NCI-H2029 treated with DMSO at 0.1 percent for 48 hours (cell line): ENCODE measurements at regions not wholly inside any gene's neighbourhood (a gene's known extent, or its start where the extent isn't known, plus 50 kb on each side); places are given as distances from the start of the nearest gene placed in this dataset.

Source experiments
- DNase-seq: peaks from one replicate; lab custom pipeline; 2025; lab: John Stamatoyannopoulos, UW

DNA sequence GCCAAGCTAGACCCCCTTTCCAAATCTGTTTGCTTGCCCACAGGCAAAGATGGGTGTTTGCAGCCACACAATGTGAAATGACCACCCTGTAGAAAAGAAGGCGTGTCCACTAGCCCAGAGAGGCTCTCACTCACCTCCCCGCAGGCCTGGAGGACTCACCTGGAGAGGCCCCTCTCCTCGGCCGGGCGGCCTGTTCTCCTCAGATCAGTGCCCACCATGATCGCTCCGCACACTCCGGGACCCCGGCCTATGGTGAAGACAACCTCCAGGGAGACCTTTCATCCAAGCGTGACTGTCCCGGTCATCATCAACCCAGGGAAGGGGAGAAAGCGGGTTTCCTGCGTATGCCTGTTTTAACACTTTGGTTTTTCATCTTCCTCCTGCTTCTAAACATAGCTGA lies 328.7 kb upstream of the SALL3 start:
- DNase-seq, result no peak

DNA sequence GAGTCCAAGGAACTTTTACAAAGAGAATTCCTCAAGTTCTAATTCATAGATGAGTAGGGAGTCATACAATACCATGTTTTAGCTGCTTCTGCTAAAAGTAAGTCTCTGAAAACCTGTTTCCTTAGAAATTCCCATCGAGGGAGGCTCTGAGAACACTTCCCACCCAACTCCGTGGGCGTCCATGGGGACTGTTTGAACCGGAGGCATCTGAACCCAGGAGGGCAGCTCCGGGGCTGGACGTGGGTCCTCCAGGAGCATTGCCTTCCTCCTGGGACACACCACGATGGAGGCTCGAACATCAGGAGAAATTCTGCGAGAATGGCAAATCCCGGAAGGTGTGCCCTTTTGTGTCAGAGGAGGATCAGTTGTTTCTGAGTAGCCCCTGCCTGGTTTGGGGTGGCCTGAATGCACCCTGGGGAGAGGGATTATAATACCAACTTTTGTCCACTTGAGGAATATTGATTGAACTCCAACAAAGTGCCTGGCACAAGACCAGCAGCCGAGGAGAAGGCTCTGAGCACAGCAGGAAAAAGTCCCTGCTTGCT lies 327.5 kb upstream of the SALL3 start:
- no peak for DNase-seq

DNA sequence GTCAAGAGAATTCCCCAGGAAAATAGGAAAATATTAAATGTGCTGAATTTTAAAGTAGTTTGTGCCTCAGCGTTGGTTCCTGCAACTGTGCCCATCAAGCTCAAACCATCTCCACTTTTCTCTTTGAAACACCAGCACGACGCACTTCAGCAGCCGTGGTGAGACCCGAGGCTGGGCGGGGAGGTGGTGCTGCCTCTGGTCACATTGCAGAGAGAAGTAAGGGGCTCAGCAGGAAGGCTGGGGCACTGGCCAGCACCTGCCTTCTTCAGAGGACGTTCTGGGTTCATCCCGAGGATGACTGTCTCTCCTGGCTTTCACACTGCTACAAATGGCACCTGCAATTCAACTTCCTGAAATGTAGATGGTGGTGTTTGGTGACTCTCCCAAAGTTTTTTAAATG lies 323.7 kb upstream of the SALL3 start:
- no peak for DNase-seq

DNA sequence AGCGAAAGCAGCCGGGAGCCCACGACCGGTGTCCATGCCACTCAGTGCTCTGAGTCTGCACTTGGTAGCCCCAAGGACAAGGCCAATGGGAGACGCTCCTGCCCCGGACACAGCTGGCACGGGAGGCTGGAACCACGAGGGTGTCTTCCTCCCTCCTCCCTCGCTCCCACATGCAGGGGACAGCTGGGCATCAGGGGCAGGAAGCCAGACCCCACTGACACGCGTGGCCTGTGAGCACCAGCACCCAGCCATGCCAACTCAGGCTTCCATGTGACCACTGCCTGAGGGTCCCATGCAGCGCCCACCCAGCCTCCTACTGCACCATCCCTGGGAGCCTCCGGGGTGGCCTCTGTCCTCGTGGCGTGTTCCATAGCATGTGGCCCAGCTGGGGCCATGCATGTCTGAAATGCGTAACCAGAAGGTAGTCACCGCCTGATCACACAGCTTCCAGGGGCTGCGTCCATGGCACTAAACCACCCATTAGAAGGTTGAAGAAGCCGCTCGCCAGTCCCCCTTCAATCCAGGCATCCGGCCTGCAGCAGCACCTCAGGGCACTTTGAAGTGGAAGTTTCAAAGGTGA lies 323.2 kb upstream of the SALL3 start:
- no peak for DNase-seq

DNA sequence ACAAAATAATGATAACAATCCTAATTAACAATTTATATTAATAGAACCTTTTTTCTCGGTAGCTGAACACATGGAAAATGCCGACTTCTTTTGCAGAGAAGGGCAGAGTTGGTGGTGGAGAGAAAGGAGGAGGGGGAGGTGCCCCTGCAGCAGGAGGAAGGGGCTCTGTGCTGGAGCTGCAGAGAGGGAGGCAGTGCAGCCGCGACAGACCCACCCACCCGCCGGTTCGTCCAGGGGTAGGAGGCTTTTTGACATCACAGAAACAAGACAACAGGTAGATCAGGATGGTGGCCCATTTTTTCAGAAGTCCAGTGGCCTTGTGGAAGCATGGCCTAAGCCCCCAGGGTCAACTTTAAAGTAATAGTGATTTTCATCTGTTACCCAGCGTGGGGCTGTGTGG lies 321.1 kb upstream of the SALL3 start:
- DNase-seq, result no peak

DNA sequence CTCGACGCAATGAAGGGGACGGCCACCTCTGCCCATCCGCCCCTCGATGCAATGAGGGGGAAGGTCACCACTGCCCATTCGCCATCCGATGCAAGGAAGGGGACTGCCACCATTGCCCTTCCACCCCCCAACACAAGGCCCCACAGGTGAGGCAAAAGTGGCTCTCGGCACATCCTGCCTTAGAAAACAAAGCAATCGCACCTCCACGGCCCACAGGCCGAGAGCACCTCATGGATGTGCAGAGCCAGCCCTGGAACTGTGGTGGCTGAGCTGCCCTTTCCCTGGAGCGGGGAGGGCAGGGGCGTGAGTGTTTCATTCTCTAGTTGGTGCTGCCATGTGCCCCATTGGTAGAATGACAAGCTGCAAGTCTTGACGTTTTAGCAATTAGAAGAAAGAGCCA lies 320.6 kb upstream of the SALL3 start:
- no peak for DNase-seq

DNA sequence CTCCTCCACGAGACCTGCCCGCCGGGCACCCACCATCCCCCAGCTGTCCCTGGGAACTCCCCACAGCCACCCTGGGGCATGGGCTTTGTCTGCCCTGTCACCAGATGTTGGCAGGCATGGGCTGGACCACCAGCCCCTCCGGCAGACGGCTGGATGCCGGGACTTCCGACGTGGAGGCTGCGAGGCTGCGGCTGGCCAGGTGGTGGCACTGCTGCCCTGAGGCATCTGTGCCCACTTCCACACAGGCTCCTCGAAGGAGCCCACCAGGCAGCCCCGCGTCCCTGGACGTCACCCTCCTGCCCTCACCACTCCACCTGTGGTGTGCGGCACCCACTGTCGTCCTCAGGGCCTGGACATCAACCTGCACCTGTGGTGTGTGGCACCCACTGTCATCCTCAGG lies 319.9 kb upstream of the SALL3 start:
- no peak for DNase-seq

DNA sequence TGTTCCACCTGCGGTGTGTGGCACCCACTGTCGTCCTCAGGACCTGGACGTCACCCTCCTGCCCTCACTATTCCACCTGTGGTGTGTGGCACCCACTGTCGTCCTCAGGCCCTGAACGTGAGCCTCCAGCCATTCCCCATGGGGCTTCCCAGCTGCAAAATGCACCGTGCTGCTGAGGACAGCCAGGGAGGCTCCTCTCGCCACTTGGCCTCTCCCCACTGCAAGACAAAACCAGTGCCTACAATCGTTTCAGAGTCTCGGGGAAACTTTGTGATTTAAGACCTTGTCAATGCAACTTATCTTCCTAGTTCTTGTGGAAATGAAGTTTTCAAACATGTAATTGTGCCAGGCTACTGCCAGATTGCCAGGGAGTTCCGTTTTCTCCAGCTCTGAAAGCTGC lies 319.3 kb upstream of the SALL3 start:
- no peak for DNase-seq

DNA sequence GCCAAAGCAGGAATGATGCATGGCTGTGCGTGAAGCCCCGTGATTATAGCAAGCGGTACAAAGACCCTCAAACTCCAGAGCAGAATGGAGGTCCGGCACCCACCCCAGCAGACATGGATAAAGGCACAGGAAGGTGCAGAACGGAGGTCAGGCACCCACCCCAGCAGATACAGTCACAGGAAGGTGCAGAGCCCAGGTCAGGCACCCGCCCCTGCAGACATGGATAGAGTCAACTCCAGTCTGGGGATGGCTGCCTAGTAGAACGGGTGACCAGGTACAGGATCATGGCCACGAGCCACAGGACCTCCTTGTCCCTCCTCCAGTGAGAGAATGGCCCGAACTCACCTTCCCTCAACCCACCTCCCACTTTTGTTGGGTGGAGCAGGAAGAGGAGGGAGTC lies 318.3 kb upstream of the SALL3 start:
- no peak for DNase-seq

DNA sequence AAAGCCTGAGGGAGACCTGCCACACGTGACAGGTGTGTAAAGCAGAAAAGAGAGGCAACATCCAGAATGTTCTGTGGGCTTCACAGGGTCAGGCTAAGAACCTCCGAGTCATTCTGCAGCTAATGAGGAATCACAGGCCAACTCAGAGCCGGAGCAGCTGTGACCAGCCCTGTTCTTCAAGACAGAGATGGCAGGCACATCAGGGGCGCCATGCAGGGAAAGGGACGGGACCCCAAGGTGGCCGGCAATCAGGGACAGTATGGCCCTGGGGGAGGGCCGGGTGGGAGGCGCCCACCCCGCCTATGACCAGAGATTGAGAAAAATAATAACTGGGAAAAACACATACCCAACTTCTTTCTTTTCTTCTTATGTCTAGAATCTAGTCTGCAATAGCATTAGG lies 316.7 kb upstream of the SALL3 start:
- DNase-seq, result no peak

DNA sequence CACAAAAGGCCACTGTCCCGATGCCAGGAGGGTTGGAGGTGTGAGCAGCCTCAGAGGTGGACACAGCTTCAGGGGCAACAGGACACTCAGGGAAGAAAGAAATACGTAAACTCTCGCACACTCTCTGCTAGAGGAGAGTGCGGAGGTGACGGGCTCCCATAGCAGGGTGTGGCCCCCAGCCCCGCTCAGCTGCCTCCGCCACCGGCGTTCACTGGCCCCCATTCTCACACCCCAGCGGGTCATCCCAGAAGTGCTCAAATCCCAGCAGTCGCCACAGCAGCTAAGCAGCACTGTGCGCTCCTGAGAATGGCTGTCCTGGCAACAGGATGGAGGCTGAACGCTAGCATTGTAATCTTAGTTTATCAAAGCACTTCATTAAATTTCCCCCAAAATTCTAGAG lies 315.6 kb upstream of the SALL3 start:
- DNase-seq, result no peak

DNA sequence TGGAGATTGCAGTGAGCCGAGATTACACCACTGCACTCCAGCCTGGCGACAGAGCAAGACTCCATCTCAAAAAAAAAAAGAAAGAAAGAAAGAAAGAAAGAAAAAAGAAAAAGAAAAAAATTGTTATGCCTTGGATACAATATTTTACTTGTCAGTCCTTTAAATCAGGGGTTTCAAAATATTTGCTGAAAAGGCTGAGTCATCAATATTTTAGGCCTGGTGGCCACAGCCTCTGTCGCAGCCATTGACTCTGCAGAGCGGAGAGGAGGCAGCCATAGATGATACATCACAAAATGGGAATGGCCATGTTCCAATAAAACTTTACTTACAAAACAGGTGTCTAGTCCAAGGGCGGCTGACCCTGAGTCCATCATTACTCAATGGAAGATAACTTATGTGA lies 314.8 kb upstream of the SALL3 start:
- no peak for DNase-seq

DNA sequence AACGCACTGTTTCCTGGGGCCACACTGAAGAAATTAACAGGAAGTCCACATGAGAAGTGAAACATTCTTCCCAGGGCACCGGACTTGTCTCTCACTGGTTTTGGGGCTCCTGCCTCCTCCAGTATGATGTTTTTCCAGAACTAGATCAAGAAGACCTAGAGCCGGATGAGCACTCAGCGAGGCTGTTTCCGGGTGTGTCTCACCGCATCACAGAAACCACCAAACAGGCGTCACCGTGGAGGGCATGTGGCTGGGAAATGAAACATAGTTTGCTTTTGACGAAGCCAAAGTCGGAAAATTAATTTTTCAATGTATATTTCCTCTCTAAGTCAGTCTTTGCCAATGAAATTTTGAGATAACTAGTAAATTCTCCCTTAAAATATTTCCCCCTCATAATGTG lies 314.0 kb upstream of the SALL3 start:
- no peak for DNase-seq

DNA sequence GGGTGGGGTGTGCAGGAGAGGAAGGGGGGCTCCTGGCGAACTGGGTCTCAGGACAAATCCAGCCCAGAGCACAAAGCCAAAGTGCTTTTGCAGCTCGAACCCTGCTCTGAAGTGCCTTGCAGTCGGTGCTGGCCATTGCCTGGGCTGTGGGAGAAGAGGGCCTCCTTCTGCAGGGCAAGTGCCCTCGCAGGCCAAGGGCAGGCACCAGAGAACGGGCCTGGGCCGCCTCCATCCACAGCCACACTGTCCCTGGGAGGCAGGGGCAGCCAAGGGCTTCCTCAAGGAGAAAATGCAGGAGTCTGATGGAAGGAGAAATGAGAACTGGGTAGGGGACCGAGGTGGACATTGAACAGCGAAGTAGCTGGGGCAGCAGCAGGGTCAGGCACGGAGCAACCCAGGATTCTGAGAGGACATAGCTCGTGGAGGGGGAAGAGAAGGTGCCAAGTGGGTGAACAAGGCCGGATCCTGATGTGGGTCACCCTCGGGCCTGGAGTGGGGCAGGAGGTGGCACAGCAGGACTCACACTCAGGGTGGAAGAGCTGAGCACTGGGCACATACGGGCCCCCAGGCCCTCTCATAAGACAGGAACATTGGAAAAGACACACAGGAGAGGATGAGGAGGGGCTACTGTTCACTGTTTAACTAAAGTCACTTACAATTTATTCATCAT lies 312.8 kb upstream of the SALL3 start:
- no peak for DNase-seq

DNA sequence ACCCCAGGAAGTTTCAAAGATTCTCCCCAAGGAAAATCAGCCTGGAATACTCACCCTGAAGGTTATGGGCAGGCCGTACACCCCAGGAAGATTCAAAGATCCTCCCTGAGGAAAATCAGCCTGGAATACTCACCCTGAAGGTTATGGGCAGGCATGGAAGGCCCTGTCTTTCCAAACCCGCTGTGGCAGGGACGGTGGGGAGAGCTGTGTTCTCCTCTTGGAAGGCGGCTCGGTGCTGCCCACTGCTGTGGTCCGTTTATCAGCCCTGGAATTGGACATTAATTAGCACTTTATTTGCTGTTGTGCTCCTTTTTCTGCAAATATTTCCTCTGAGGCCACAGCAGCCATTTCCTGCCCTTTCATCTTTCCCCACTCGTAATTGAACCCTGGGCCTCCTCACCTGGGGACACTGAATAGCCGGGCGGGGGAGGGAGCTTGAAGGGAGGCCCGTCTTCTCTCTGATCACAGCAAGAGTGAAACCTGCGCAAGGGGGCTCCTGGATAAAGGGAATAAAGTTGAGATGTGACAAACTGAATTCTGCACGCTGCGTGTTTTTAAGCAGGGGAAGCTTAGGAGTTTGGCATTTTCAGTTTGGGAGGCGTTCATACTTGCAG lies 308.7 kb upstream of the SALL3 start:
- no peak for DNase-seq

DNA sequence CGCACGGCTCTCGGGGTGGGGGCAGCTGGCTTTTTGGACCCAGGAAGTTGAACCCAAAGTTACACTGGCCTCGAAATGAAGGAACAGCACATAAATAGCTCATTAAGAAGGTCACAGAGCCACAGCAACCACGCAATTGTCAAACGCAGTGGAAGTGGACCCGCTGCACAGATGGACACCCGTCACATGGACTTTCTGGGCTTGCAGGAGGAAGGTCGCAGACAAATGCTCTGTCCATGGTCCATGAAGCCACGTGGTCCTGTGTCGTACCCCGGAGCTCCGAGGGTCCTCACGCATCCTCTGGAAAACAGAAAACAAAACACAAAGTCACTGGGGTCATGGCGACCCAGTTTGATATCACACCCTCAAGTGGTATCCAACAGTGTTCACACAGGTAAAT lies 308.1 kb upstream of the SALL3 start:
- no peak for DNase-seq

DNA sequence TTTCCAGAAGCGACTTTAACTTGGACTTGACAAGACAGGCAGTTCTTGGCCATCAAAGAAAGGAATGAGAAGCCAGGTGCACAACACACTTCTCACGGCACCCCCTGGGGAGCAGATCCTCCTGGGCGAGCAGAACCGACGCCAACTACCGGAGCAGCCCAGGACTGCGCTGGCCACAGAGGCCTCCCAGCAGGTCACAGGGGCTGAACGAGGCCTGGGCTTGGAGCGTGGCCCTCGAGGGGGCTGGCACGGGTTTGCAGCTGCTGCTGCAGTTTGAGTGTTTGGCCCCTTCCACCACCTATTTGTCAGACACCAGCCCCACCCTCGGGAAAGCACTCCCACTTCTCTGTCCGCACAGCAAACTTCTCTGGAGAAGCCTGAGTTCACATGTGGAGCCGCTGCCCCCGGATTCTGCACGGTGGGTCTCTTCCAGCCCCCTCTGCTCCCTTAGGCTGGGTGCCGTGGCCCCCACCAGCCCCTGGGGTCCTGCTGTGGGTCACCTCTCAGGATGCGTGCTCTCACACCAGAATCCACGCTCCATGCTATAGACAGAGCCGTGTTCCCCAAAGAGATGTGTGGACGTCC lies 306.7 kb upstream of the SALL3 start:
- no peak for DNase-seq

DNA sequence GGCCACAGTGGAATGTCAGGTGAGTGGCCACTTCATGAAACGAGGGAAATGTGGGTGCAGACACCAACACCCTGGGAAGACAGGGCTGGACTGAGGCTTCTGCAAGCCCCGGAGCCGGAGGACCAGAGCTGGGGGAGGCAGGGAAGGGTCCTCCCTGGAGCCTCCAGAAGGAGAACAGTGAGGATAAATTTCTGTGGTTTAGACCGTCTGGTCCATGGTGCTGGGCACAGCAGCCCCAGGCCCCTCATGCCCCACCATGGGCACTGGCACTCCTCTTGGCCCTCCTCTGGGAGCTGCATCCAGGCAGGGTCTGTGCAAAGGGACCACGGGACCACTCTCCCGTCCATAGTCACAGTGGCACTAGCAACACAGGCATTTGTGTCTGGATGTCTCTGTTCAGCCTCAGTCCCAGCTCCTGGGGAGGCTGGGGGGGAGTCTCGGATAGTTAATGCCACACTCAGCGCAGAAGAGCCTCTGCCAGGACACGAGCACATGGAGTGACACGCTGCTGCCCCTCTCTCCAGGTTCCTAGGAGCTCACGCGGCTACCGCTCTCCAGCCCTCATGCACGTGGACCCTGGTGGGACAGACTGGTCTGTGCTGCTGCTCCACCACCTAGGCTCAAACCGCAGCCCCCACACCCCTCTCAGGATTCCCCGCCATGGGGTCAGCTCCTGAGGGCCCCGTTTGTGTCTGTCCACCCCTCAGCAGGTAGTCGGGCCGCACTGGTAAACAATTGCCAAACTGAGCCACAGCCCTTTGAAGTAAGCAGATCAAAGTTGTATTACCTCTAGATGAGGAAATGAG lies 305.9 kb upstream of the SALL3 start:
- DNase-seq, result no peak

DNA sequence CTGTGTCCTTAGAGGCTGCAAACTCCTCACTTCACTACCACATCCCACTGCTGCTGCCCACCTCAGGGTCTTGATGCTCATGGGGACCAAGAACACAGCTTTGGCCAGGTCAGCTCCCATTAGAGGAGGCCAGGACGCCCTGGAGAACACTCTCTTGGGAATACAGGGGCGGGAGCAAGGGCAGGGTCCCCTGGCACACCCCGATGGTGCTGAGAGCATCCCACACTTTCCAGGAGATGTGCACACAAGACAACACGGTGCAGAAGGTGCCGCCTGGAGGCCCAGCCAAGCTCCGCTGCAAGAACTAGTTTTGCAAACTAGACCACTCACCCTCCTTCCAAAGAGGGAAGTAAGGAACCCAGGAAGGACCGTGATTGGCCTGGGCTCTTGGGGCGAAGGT lies 304.4 kb upstream of the SALL3 start:
- no peak for DNase-seq

DNA sequence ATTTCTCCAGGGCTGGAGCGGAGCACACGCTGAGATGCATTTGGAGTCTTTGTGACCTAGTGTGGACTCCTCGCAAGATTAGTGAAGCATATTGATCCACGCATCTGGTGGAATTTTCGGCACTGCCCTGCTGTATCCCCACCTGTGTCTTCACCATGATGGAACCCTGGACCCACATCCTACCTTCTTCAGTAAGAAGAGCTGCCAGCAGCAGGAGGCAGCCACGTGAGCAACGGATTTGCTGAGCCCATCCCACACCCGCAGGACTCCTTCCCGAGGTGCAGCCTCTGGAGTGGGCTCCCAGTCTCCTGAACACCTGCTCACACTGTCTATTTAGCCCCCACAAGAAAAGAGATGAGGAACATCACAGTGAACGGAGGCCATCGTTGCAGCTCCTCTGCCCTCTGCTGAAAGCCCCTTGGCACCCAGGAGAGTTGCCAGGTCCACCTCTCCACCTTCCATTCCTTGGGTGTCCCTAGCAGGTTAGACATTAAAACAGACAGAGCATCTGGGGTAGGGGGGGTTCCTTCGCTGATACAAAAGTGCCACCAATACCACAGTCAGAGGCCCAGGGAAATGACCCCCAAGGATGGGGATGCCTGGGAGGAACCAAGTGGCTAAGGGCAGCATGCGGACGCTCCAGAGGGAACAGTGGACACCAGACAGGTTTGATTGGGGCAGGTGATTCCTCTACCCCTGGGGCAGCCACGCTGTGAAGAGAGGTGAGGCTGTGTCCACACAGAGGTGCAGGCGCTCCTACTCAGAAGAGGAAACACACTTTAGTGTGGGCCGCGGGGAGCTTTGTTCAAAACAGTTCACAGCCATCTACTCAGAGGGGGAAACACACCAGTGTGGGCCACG lies 302.8 kb upstream of the SALL3 start:
- DNase-seq, result no peak

DNA sequence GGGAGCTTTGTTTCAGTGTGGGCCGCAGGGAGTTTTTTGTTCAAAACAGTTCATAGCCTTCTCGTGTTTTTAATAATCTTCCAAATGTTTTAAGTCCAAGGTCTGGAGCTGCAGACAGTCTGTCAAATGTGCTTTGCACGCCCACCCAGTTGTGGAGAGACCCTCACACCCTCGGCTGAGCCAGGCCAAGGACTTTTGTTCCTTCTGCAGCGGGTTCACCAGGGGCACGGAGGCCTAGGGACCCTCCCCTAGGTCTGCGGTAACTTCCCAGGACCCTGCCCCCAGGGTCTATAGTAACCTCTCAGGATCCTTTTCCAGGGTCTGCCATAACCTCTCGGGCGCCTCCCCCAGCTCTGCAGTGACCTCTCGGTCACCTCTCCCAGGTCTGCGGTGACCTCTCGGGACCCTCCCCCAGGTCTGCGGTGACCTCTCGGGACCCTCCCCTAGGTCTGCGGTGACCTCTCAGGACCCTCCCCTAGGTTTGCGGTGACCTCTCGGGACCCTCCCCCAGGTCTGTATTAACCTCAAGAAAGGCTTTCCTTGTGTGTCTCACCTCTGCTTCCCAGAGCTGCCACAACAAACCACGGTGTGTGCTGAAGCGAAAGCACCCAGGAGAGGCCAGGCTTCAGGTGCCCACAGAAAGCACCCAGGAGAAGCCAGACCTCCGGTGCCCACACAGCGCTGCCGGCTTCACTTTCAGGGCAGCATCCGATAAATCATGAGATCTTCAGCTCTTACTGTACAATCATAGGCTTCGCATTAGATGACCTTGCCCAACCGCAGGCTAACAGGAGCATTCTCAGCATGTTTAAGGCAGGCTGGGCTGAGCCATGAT lies 301.9 kb upstream of the SALL3 start:
- DNase-seq, result no peak
